ENCODE measurements at regions not wholly inside any gene's neighbourhood (a gene's known extent, or its start where the extent isn't known, plus 50 kb on each side); places are given as distances from the start of the nearest gene placed in this dataset.

DNA sequence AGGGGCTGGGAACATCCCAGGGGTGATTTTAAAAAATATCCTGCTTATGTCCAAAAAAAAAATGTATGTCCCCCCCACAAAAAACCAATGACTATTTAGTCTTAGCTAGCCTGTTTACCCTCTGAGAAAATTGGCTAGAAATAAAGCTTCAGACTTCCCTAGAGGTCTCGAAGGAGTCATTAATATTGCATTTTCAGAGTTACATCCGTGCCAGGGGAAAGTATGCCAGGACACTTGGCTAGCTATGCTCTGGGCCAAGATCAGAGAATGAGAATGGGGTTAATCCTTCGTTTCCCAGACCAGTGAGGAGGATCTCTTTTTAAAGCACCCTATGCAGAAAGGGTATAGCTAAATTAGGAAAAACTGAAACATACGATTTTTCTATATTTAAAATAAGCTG is 183.6 kb downstream of the MC4R start:
- no peak for TF ChIP-seq ZNF780A (CRISPR knock-in tag; IDR thresholded peaks at IDR 0.05)
- no peak for TF ChIP-seq SMAD1 (IDR thresholded peaks at IDR 0.05; ENCODE audit: low read depth, low read length, partially characterized antibody)
- TF ChIP-seq, protein P1, sequence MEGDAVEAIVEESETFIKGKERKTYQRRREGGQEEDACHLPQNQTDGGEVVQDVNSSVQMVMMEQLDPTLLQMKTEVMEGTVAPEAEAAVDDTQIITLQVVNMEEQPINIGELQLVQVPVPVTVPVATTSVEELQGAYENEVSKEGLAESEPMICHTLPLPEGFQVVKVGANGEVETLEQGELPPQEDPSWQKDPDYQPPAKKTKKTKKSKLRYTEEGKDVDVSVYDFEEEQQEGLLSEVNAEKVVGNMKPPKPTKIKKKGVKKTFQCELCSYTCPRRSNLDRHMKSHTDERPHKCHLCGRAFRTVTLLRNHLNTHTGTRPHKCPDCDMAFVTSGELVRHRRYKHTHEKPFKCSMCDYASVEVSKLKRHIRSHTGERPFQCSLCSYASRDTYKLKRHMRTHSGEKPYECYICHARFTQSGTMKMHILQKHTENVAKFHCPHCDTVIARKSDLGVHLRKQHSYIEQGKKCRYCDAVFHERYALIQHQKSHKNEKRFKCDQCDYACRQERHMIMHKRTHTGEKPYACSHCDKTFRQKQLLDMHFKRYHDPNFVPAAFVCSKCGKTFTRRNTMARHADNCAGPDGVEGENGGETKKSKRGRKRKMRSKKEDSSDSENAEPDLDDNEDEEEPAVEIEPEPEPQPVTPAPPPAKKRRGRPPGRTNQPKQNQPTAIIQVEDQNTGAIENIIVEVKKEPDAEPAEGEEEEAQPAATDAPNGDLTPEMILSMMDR (IDR thresholded peaks at IDR 0.05 in 2 of 3, conservative IDR thresholded peaks at IDR 0.05 in 1 of 3; ENCODE audit: insufficient read depth in 2 of 3, low read depth in 1 of 3, low read length in 3 of 3): no peak
- TF ChIP-seq HDAC3 (IDR thresholded peaks at IDR 0.05; ENCODE audit: borderline replicate concordance, partially characterized antibody): no peak
- no peak for TF ChIP-seq HNRNPUL1 (IDR thresholded peaks at IDR 0.05; ENCODE audit: low read length)
- no peak for TF ChIP-seq KAT8 (IDR thresholded peaks at IDR 0.05; ENCODE audit: low read depth)
- TF ChIP-seq, protein P2, sequence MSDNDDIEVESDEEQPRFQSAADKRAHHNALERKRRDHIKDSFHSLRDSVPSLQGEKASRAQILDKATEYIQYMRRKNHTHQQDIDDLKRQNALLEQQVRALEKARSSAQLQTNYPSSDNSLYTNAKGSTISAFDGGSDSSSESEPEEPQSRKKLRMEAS (CRISPR knock-in tag; IDR thresholded peaks at IDR 0.05): no peak

All from K562 (cell line).